Astrocyte (in vitro differentiated cells and primary cell): ENCODE measurements at regions not wholly inside any gene's neighbourhood (a gene's known extent, or its start where the extent isn't known, plus 50 kb on each side); places are given as distances from the start of the nearest gene placed in this dataset.

ENCODE experiments used
- EZH2 ChIP-seq: IDR thresholded peaks from 2 replicates; pipeline ENCODE4 v1.6.1; 2012; ENCODE audit warnings: mild to moderate bottlenecking, low read length, inconsistent platforms; ENCODE audit not compliant: insufficient read depth
- TF ChIP-seq, protein P1 (sequence below): IDR thresholded peaks from 2 replicates; pipeline ENCODE4 v1.5.1; 2011; ENCODE audit warnings: low read depth, mild to moderate bottlenecking, inconsistent platforms, low read length, moderate library complexity; ENCODE audit not compliant: insufficient read depth

DNA sequence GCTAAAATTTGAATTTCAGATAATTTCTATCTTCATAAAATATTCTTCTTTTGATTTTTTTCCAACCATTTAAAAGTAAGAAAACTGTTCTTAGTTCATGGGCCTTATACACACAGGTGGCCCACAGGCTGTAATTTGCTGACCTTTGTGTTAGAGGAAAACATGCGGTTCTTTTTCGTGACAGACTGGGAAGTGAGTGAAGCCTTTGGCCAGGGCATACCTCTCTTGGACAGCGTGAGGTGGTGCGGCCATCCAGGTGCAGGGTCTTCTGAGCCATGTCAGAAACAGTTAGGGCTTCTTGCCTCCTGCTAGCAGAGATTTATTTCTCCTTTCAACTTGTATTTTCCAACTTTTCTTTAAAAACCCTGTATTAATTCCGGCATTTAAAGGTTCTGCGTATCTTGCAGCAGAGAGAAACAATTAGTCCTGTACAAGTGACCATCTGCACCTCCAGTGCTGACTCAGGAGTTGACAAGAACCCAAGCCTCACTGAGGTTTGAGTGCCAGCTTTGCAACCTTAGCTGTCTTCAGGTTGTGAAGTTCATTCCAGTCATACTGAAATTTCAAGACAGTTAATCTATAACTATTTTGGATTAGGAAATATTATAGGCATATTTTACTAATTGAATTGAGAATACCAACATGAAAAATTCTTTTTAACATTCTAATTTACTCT lies 177.8 kb downstream of the LY86 start:
- TF ChIP-seq, protein P1, sequence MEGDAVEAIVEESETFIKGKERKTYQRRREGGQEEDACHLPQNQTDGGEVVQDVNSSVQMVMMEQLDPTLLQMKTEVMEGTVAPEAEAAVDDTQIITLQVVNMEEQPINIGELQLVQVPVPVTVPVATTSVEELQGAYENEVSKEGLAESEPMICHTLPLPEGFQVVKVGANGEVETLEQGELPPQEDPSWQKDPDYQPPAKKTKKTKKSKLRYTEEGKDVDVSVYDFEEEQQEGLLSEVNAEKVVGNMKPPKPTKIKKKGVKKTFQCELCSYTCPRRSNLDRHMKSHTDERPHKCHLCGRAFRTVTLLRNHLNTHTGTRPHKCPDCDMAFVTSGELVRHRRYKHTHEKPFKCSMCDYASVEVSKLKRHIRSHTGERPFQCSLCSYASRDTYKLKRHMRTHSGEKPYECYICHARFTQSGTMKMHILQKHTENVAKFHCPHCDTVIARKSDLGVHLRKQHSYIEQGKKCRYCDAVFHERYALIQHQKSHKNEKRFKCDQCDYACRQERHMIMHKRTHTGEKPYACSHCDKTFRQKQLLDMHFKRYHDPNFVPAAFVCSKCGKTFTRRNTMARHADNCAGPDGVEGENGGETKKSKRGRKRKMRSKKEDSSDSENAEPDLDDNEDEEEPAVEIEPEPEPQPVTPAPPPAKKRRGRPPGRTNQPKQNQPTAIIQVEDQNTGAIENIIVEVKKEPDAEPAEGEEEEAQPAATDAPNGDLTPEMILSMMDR, result no peak
- TF ChIP-seq EZH2, result no peak
